C4-2B (cell line): ENCODE measurements at regions not wholly inside any gene's neighbourhood (a gene's known extent, or its start where the extent isn't known, plus 50 kb on each side); places are given as distances from the start of the nearest gene placed in this dataset.

Source experiments
- CTCF ChIP-seq: fragments of 450-650 bp; conservative IDR thresholded peaks from 2 replicates; pipeline ENCODE4 v1.5.1; 2017; ENCODE audit warnings: mild to moderate bottlenecking
- ZFX ChIP-seq: fragments of 450-650 bp; IDR thresholded peaks from 2 replicates; pipeline ENCODE4 v1.6.1; 2017

- TF ChIP-seq CTCF (no peak), ZFX (no peak)
These were observed 1259.5 kb upstream of the PIK3C3 start for GRCh38 chr18:40695526-40695925.
